GM18907 (cell line): ENCODE measurements at regions not wholly inside any gene's neighbourhood (a gene's known extent, or its start where the extent isn't known, plus 50 kb on each side); places are given as distances from the start of the nearest gene placed in this dataset.
"Not testable (repeated sequence)": the region's sequence is repeated elsewhere in the genome, so short reads cannot be mapped to it uniquely, and the experiment has no call there.

Experiments used
- ATAC-seq: cut with Tn5 transposase; IDR thresholded peaks from one replicate; pipeline ENCODE4 v1.9.1; 2021; ENCODE audit warnings: mild to moderate bottlenecking, moderate library complexity; ENCODE audit not compliant: unreplicated experiment

DNA sequence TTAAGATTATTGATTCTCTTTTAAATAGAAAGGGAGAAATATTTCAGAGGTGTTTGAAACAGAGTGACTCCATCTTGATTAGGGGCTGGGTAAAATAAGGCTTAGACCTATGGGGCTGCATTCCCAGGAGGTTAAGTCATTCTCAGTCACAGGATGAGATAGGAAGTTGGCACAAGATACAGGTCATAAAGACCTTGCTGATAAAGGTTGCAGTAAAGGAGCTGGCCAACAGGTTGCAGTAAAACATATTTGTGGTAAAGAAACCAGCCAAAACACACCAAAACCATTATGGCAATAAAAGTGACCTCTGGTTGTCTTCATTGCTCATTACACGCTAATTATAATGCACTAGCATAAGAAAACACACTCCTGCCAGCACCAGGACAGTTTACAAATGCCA lies 165.0 kb downstream of the SPIN4 start:
- no peak for ATAC-seq

DNA sequence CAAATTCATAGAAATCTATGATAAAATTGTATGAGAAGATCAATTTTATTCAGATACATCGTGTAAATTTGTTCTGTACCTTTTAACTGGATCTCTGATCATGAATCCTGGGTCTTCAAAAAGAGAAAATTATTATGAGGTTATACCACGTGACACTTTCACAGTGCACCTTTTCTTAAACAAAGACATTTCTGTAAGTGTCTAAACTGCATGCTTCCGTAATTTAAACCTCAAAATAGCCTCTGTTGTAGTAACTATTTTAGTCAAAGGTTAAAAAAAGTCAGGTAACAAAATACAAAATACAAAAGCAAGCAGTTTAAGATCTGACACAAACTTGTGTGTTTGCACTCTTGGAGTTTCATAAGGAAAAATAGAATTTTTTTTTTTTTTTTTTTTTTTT lies 171.3 kb downstream of the SPIN4 start:
- ATAC-seq: not testable (repeated sequence)

DNA sequence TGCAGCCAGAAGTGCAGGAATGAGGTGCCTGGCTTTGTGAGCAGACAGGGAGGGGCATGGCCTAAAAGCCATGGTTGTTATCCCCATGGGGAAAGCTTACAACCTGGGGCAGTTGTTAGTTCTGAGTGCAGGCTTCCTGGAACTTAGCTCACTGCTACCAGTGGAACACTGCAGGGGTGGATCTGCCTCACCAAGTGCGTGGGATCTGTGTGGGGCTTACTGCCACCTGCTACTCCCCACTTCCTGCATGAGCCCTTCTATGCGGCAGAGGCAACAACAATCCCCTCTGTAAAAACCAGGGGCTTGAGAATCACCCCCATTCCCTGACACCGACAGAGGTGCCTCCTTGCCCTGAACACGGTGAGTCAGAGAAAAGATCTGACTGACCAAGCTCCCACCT lies 174.6 kb downstream of the SPIN4 start:
- not testable (repeated sequence) for ATAC-seq

DNA sequence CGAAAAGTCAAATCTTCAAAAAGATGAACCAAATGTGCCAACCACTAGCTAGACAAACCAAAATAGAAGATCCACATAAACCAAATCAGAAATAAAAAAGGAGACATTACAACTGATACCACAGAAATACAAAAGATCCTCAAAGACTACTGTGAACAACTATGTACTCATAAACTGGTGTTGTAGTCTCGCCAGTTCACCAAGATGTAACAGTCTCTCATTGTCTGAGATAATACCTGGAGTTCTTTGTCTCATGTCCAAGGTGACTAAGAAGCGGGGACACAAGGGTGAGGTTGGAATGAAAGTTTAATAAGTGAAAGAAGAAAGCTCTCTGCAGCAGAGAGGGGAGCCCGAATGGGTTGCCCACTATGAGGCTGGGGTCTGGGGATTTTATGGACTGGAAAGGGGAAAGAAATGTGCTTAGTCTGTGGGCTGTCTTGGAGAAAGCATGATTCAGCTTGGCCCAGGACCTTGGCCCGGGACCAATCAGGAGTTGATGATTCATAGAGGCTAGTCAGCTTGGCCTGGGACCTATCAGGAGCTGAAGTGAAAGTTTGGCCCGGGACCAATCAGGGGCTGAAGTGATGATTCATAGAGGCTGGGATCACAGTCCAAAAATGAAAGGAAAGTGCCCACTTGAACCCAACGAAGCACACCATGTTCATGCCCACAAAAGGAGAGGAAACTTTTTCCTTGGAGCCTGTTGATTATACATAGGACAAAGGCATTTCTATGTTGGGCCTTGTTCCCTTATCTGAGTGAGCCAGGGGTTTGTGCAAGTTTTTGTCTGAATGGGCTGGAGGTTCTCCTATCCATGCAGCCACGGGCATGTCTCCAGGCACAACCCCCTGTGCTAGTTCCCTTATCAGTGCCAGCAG lies 177.1 kb downstream of the SPIN4 start:
- not testable (repeated sequence) for ATAC-seq

DNA sequence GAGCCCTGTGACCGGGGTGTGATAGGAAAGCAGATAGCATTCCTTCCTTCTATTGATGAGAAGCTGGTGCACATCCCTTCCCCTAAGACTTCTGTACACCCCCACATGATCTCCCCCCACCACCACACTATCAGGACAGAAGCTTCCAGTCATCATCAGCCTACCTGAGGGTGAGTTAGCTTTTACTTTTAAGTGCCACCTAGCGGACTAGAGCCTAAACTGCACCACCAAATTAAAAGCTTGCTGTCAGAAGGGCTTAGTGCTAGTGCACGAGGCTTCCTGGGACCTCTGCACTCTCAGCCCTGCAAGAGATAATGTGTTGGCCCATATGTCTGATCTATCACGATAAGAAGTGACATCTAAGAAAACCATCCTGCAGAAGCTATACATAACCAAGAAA lies 181.7 kb downstream of the SPIN4 start:
- ATAC-seq: not testable (repeated sequence)

DNA sequence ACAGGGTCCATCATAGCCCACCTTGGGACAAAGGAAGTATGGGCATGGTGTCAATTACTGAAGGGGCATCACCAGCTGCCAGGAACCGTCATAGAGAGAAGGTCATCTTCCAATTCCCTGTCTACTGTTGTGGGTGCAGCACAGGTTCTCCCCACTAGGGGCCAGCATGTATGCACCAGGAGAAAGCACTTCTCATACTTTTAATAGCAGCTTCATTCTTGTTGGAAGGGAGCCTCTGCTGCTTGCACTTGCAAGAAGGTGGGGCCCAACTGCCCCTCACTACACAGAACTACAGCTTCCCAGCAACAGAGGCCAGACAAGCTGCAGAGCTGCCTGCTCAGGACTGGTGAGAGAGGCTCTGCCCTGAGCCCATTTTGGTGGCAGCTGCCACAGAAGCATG lies 182.2 kb downstream of the SPIN4 start:
- ATAC-seq: peak; percentile 57

DNA sequence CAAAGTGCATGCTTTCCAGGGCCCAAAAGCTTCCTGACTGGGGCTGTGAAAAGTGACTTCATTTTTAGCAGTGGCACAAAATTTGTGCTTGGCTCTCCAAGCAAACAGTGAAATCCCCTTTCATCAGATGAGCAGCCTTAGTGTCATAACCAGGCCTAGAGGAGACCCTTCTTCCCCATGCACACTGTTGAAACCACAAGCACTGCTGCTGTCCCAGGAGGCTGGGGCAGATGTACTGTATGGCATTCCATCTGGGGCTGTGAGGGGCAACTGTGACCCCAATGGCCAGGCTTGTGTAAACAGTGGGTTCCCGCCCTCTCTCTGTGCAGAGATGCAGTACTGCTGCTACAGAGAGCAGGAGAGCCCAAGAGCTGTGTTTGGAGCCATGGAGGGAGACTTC lies 184.1 kb downstream of the SPIN4 start:
- ATAC-seq: not testable (repeated sequence)

DNA sequence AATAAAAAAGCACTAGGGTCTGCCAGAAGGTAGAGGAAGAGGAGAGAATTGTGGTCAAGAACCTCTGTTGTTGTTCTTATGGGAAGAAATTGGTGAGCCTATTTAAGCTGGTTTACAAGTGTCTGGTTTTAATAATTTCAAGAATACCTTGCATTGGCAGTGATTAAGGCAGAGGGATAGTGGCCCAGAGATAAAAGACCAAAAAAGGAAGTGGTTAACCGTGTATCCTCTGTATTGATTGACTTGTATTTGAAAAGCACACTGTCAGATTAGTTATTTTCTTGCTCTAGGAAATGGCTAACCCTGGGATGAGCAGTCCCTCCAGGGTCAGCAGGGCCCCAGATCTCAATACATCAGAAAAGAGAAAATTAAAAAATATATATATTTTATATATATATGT lies 190.1 kb downstream of the SPIN4 start:
- not testable (repeated sequence) for ATAC-seq

DNA sequence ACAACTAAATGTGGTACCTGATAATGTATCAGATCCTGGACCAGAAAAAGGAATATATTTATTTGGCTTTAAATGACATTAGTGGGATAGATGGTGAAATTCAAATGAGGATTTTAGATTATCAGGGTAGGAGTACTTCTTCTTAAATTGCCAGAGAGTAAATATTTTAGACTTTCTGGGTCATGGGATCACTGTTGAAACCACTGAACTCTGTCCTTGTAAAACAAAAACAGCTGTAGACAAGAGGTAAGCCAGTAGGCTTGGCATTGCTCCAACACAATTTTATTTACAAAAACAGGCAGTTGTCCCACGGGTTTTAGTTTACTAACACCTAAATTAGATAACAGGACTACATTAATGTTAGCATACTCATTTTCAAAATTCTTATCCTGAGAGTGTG lies 190.8 kb downstream of the SPIN4 start:
- ATAC-seq: not testable (repeated sequence)

DNA sequence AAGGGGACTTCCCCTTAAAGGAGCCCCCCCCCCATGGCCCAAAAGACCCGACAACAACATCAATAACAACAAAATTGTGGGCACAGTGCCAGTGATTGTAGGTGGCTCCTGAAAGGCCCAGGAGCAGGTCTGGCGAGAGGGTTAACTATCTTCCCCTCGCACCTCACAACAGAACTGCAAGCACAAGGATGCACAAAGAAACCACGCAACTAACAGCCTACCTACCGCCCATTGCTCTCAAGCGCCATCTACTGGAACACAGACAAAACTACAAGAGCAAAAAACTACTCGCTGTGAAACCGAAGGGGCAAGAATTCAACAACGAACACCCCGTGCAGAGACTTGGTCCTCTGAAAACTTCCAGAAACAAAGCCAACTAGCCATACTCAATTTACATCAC lies 205.6 kb downstream of the SPIN4 start:
- ATAC-seq: not testable (repeated sequence)

DNA sequence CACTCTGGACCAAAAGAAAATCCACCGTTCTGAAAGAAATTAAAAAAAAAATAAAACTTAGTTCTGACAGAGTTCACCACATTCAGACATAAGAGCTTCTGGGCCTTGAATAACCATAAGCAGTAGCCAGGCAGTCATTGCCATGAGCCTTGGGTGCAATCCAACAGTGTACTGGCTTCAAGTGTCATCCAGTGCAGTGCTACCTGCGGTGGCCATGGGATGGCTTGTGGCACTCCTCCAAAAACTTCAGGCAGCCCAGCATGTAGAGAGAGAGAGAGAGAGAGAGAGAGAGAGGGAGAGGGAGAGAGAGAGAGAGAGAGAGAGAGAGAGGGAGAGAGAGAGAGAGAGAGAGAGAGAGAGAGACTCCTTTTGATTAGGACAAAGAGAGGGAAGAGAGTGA lies 208.5 kb downstream of the SPIN4 start:
- ATAC-seq: not testable (repeated sequence)

DNA sequence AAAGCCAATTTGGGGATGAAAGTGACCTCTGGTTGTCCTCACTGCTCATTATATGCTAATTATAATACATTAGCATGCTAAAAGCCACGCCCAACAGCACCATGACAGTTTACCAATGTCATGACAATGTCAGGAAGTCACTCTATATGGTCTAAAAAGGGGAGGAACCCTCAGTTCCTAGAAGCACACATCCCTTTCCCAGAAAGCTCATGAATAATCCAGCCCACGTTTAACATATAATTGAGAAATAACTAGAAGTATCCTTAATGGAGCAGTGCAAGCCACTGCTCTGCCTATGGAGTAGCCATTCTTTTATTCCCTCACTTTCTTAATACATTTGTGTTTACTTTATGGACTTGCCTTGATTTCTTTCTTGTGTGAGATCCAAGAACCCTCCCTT lies 215.3 kb downstream of the SPIN4 start:
- not testable (repeated sequence) for ATAC-seq

DNA sequence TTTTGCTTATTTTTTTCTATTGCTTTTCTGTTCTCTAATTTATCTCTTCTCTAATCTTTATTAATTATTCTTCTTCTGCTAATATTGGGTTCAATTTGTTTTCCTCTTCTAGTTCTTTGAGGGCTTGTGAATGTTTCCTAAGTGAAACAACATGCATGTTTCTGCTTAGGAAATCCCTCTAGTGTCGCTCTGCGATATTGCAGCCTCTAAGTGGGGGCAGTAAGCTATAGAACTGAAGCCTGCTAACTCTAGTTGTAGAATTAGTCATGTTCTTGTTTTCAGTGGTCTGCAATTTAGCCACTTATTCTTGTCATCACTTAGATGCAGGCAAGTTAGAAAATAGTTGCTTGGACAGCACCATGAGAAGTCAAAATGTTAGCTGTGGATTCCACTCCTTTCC lies 222.6 kb downstream of the SPIN4 start:
- ATAC-seq: peak; percentile 93

DNA sequence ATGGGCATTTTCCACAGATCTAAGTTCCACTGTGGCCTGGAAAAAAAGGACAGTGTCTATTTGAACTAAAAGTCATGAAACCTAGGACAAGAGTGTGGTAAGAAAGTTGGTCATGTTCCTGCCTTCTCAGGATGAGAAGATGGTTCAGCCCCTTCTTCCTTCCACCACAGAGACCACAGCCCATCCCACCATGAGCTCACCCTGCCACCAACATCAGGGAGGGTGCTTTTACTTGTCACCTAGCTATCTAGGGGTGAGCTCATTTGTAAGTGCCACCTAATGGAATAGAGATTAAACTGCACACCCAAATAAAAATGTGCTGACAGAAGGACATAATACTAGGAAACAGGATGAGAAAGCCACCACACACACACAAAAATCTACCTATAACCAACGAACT lies 235.9 kb downstream of the SPIN4 start:
- ATAC-seq: no peak

DNA sequence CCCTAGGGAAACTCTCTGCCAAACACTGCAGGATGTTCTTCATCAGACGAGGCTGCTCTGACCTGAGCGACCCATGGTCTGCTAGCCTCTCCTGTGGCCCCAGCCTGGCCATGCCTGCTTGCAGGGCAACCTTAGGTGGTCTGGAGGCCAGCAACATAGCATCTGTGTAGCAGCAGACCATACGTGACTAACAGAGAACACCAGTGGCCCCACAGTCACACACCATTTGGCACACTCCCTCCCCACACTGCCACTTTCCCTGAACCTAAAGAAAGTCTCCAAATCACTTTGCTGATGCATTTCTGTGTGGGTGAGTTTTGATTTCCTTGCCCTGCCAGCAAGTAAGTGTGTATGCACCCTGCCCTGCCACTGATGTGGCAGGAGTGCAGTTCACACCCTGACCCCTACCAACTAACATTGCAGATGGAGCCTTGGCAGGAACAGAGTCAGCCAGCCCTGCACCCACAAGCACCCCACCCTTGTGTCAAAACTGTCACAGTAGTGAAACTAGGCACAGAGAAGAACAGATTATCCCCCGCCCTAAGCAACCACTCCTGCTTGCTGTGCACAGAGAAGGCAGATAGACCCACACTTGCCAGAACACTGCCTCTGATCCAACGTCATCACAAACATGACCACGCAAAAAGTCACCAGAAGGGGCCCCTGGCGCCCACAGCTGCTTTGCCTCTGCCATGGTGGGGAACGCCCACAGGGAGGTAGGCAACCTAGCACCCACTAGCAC lies 249.1 kb downstream of the SPIN4 start:
- ATAC-seq: no peak

DNA sequence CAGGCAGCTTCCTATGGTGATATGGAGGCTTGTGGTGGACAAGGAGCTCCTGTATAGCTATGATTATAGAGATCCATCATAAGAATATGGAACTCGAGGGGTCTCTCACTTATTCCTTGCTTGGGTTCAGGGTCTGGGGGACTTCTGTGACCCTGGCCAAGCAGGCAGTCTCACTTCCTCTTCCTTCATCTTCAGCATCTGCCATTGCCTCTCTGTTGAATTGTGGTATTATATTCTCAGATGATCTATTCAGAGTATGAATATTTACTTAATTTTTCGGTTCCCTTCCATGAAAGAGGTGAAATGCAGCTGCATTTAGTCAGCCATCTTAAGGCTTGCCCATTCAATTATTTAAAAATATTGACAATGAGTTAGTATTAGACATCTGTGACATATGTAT lies 292.9 kb downstream of the SPIN4 start:
- ATAC-seq: no peak

DNA sequence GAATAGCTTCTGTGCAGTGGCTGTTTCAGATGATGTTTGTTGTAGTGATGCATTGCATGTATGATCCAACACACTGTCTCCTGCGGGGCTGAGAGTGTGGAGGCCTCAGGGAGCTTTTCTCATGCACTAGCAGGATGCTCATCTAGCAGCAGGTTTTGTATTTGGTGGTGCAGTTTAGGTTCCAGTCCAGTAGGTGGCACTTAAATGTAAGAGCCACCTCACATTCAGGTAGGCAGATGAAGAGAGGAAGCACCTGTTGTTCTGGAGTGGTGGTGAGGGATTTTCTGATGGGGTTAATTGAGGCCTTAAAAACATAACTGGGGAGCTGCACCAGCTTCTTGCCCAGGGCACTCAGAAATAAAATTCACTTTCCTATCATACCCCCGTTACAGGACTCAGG lies 300.9 kb downstream of the SPIN4 start:
- ATAC-seq: no peak

DNA sequence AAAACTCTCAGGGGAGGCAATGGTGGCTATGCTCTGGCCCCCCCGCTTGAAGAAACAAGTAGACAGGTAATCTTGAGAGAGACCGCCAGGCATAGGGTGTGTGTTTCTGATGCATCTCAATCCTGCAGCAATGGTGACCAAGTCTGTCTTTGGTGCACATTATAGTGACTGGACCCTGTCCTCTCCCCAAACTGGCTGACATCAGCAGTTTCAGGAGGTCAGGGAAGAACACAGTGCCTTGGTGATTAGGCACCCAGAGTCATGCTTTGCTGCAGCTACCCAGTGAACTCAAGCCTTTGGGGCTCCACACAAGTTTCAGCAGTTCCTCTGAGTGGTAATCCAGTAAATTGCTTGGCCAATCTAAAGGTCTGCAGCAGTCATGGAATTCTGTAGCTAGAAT lies 318.3 kb downstream of the SPIN4 start:
- ATAC-seq: no peak

DNA sequence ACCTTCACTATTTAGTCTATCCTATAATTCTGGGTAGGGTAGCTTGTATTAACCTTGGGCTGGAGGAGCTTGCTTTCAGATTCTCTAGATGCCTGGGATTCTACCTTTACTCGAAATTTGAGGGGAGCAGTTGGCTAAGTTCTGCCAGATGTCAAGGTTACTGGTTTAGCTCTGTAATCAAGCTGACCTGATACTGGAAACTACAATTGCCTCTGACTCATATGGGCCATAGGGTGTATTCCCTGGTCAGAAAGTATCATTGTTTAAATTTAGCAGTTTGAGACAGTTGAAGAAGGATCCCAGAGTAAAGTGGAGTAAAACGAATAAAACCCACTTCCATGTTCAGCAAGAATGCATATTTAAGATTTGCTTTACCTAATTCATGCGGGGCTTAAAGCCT lies 337.6 kb downstream of the SPIN4 start:
- ATAC-seq: no peak

DNA sequence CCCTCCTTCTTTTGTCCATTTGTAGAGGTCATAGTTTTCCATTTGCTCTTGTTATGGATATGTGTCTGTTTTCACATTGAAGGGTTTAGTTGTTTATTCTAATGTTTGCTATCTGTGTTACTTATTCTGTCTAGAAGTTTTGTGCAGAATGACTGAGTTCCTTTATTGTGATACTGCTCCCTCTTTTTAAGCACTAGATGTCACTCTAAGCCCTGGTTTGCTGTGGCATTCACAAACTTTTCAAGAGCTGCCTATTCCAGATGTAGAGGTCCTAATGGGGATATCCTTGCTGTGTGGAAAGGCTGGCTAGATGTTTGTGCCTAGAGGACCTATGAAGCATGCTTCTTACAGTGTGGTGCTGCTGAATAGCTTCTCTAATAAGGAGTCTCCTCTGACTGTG lies 338.6 kb downstream of the SPIN4 start:
- ATAC-seq: no peak

DNA sequence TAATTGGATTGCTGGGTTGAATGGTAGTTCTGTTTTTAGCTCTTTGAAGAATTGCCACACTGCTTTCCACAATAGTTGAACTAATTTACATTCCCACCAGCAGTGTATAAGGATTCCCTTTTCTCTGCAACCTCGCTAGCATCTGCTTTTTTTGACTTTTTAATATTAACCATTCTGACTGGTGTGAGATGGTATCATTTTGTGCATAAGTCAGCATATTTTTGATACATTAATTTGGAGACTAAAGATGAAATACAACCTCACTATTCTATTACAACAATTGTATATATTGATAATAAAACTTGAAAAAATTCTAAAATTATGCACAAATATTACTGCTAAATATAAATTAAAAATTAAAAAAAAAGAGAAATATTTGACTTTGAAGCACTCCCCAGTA lies 350.9 kb downstream of the SPIN4 start:
- not testable (repeated sequence) for ATAC-seq
